ENCODE measurements at regions not wholly inside any gene's neighbourhood (a gene's known extent, or its start where the extent isn't known, plus 50 kb on each side); places are given as distances from the start of the nearest gene placed in this dataset.
"Not testable (repeated sequence)": the region's sequence is repeated elsewhere in the genome, so short reads cannot be mapped to it uniquely, and the experiment has no call there.

- no peak for DNase-seq
These were observed 226.9 kb upstream of the SPOPL start for GRCh38 chr2:138274421-138275291.

- no peak for DNase-seq
These were observed 226.3 kb upstream of the SPOPL start for GRCh38 chr2:138275292-138275690.

GRCh38 chr2:138275881-138276280 is 225.7 kb upstream of the SPOPL start:
- no peak for DNase-seq

GRCh38 chr2:138276339-138276738 is 225.2 kb upstream of the SPOPL start:
- DNase-seq, result no peak

GRCh38 chr2:138277062-138277461 is 224.5 kb upstream of the SPOPL start:
- DNase-seq, result no peak

GRCh38 chr2:138279871-138280270 is 221.7 kb upstream of the SPOPL start:
- DNase-seq, result no peak

GRCh38 chr2:138280999-138281695 is 220.4 kb upstream of the SPOPL start:
- no peak for DNase-seq

GRCh38 chr2:138282014-138282672 is 219.4 kb upstream of the SPOPL start:
- DNase-seq, result no peak

GRCh38 chr2:138291805-138292204 is 209.8 kb upstream of the SPOPL start:
- no peak for DNase-seq

- no peak for DNase-seq
These were observed 208.5 kb upstream of the SPOPL start for GRCh38 chr2:138293045-138293444.

- no peak for DNase-seq
These were observed 208.0 kb upstream of the SPOPL start for GRCh38 chr2:138293549-138293948.

- DNase-seq, result no peak
These were observed 207.1 kb upstream of the SPOPL start for GRCh38 chr2:138294451-138294850.

- no peak for DNase-seq
These were observed 205.2 kb upstream of the SPOPL start for GRCh38 chr2:138296365-138296764.

GRCh38 chr2:138298120-138298814 is 203.3 kb upstream of the SPOPL start:
- DNase-seq, result no peak

- DNase-seq, result no peak
These were observed 202.7 kb upstream of the SPOPL start for GRCh38 chr2:138298900-138299299.

- DNase-seq, result no peak
These were observed 194.9 kb upstream of the SPOPL start for GRCh38 chr2:138306626-138307025.

GRCh38 chr2:138307099-138307498 is 194.5 kb upstream of the SPOPL start:
- no peak for DNase-seq

- no peak for DNase-seq
These were observed 191.8 kb upstream of the SPOPL start for GRCh38 chr2:138309760-138310159.

- no peak for DNase-seq
These were observed 189.5 kb upstream of the SPOPL start for GRCh38 chr2:138312061-138312460.

- not testable (repeated sequence) for DNase-seq
These were observed 186.0 kb upstream of the SPOPL start for GRCh38 chr2:138315619-138316018.

- no peak for DNase-seq
These were observed 182.0 kb upstream of the SPOPL start for GRCh38 chr2:138319616-138320015.

GRCh38 chr2:138321458-138321857 is 180.1 kb upstream of the SPOPL start:
- no peak for DNase-seq
